ENCODE measurements at regions not wholly inside any gene's neighbourhood (a gene's known extent, or its start where the extent isn't known, plus 50 kb on each side); places are given as distances from the start of the nearest gene placed in this dataset.

- Mint-ChIP-seq H3K4me1 (no peaks in the 10 kb centered on the region), H3K27ac (no peak overlapping the region), H3K27me3 (peaks cover 79% of the 10 kb centered on the region), H3K4me3 (no peak overlapping the region), H3K36me3 (ENCODE audit: low read depth) (peaks cover 2% of the 10 kb centered on the region)
- ATAC-seq (no peak), DNase-seq (no peak)
- no peaks in the 10 kb centered on the region for H3K9me3 ChIP-seq (ENCODE audit: control insufficient read depth, low read length, poor library complexity, severe bottlenecking)
These were observed 54.4 kb upstream of the CPHXL start for GRCh38 chr16:75780669-75781068.

DNA sequence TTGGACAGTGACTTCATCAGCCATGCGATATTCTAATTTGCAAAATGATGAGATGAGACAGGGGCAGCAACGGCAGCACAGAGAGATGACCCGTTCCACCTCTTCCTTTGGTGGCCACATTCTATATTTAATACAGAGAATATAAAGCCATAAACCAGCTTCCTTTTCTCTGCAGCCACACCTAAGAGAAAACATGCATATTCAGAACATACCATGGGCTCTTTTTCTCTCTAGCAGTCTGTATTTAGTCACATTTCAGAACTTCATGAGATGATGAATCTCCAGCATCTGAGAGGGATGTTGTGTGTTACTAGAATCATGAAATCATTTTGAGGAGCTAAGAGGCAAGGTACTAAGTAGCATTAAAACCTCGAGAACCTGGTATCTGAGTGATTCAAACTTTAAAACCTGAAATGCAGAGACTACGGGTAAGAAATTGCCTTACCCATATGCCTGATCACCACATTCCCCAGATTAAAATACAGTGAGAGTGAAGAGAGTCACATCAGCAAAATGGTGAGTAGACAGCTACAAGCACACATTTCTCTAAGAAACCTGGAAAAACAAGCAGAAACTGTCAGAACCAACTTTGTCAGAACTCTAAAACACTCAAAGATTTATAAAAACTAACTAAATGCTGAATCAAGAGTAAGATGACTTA is 55.5 kb upstream of the CPHXL start:
- no peak overlapping the region for H3K4me3 Mint-ChIP-seq
- H3K4me1 Mint-ChIP-seq, result no peaks in the 10 kb centered on the region
- H3K36me3 Mint-ChIP-seq (ENCODE audit: low read depth), result peaks cover 2% of the 10 kb centered on the region
- DNase-seq (no peak), ATAC-seq (no peak)
- no peak overlapping the region for H3K27ac Mint-ChIP-seq
- no peaks in the 10 kb centered on the region for H3K9me3 ChIP-seq (ENCODE audit: control insufficient read depth, low read length, poor library complexity, severe bottlenecking)
- peaks cover 76% of the 10 kb centered on the region for H3K27me3 Mint-ChIP-seq

GRCh38 chr16:75787440-75787839 is 61.1 kb upstream of the CPHXL start:
- ATAC-seq (no peak), DNase-seq (no peak)
- Mint-ChIP-seq H3K4me1 (no peaks in the 10 kb centered on the region), H3K27me3 (peaks cover 60% of the 10 kb centered on the region), H3K4me3 (no peak overlapping the region), H3K27ac (no peak overlapping the region), H3K36me3 (ENCODE audit: low read depth) (peaks cover 2% of the 10 kb centered on the region)
- no peaks in the 10 kb centered on the region for H3K9me3 ChIP-seq (ENCODE audit: control insufficient read depth, low read length, poor library complexity, severe bottlenecking)

GRCh38 chr16:75789237-75789636 is 62.9 kb upstream of the CPHXL start:
- peak; percentile 67 for ATAC-seq
- no peaks in the 10 kb centered on the region for H3K9me3 ChIP-seq (ENCODE audit: control insufficient read depth, low read length, poor library complexity, severe bottlenecking)
- H3K27ac Mint-ChIP-seq, result no peak overlapping the region
- peaks cover 51% of the 10 kb centered on the region for H3K27me3 Mint-ChIP-seq
- no peaks in the 10 kb centered on the region for H3K36me3 Mint-ChIP-seq (ENCODE audit: low read depth)
- H3K4me1 Mint-ChIP-seq, result no peaks in the 10 kb centered on the region
- no peak for DNase-seq
- H3K4me3 Mint-ChIP-seq, result no peak overlapping the region

DNA sequence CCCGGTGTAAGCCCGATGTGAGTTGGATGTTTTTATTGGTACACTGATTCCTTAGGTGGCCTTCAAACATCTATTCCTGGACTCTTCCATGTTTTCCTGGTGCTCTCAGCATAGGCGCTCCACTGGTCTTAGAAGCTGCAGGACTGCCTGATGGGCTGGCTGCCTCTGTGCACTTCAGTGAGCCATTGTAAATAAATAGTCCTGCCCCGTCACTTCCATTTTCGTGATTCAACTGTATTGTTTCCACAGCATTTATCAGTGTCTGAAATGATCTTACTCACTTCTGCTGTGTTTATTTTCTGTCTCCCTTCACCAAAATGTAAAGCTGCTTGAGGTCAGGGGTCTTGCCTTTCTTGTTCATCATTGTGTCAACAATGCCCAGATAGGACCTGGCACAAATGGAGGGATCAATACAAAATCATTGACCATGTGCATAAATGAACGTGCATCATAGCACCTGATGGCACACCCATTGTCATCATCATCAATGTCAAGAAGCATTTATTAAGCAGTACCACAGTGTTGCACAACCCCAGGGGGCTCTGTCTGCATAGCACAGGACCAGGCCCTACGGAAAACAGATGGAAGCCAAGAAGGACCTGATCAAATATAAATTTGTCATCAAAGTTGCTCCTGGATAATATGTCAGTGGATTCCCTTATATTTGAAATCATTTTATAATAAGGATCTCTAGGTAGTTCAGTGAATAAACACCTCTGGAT is 66.6 kb upstream of the CPHXL start:
- no peak overlapping the region for H3K4me3 Mint-ChIP-seq
- no peaks in the 10 kb centered on the region for H3K9me3 ChIP-seq (ENCODE audit: control insufficient read depth, low read length, poor library complexity, severe bottlenecking)
- H3K36me3 Mint-ChIP-seq (ENCODE audit: low read depth), result no peaks in the 10 kb centered on the region
- peaks cover 29% of the 10 kb centered on the region for H3K27me3 Mint-ChIP-seq
- no peak overlapping the region for H3K27ac Mint-ChIP-seq
- DNase-seq, result no peak
- no peak for ATAC-seq
- no peaks in the 10 kb centered on the region for H3K4me1 Mint-ChIP-seq

DNA sequence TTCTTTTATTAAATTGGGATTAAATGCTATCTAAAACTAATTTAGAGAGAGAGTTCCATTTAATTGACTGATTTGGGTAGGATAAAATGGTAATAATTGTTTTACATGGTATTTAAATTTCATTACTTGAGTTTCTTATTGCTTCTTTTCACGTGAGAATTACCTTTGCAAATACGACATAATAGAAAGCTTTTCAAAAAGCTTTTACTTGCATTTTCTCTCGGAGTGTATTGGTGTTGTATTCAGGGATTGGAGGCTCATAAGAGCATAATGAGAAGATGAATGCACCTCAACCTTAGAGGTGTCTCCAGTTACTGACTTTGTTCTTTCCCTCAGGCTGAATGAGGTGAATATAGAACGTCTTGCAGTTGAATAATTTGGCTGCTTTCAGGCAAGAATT is 67.4 kb upstream of the CPHXL start:
- H3K9me3 ChIP-seq (ENCODE audit: control insufficient read depth, low read length, poor library complexity, severe bottlenecking), result no peaks in the 10 kb centered on the region
- DNase-seq (no peak), ATAC-seq (no peak)

DNA sequence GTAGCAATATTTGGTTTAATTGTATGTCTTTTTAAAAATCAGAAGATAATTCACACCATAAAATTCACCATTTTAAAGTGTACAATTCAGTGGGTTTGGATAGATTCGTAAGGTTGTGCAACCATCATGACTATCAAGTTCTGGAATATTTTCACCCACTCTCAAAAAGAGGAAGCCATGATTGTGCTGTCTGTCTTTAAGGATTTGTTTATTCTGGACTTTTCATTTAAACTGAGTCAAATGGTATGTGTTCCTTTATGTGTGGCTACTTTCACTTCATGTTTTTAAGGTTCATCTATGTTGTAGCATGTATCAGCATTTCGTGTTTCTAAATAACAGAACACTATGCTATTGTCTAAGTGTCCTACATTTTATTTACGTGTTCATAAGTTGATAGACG is 68.1 kb upstream of the CPHXL start:
- H3K9me3 ChIP-seq (ENCODE audit: control insufficient read depth, low read length, poor library complexity, severe bottlenecking), result no peaks in the 10 kb centered on the region
- no peaks in the 10 kb centered on the region for H3K36me3 Mint-ChIP-seq (ENCODE audit: low read depth)
- H3K4me3 Mint-ChIP-seq, result no peak overlapping the region
- DNase-seq, result no peak
- no peak for ATAC-seq
- peaks cover 29% of the 10 kb centered on the region for H3K27me3 Mint-ChIP-seq
- H3K4me1 Mint-ChIP-seq, result no peaks in the 10 kb centered on the region
- no peak overlapping the region for H3K27ac Mint-ChIP-seq

More for the DNA sequence above, 67.4 kb upstream of the CPHXL start:
- Mint-ChIP-seq H3K27ac (no peak overlapping the region), H3K27me3 (peaks cover 24% of the 10 kb centered on the region), H3K36me3 (ENCODE audit: low read depth) (no peaks in the 10 kb centered on the region), H3K4me1 (no peaks in the 10 kb centered on the region), H3K4me3 (no peak overlapping the region)

- H3K4me1 Mint-ChIP-seq, result no peaks in the 10 kb centered on the region
- DNase-seq (no peak), ATAC-seq (no peak)
- peaks cover 31% of the 10 kb centered on the region for H3K27me3 Mint-ChIP-seq
- H3K4me3 Mint-ChIP-seq, result no peak overlapping the region
- H3K27ac Mint-ChIP-seq, result no peak overlapping the region
- H3K9me3 ChIP-seq (ENCODE audit: control insufficient read depth, low read length, poor library complexity, severe bottlenecking), result no peaks in the 10 kb centered on the region
- peaks cover 2% of the 10 kb centered on the region for H3K36me3 Mint-ChIP-seq (ENCODE audit: low read depth)
These were observed 72.4 kb upstream of the CPHXL start for GRCh38 chr16:75798714-75799113.

DNA sequence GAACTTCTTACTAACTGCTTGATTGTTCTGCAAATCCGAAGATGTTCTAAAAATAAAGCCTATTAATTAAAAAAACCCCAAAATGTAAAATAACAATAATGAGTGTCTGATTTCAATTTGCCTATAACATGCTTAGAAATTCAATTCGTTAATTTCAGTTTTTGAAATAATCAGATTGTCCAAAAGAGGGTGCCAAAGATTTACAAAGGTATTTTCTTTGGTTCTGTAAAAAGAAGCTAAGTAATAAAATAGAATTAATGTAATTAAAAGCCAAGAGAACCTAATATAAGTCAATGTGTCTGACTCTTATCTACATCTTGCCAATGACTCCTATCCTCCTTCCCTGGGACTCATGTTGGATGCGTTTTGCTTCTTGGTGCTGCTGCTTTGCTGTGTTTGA is 75.0 kb upstream of the CPHXL start:
- H3K4me1 Mint-ChIP-seq, result no peaks in the 10 kb centered on the region
- peaks cover 49% of the 10 kb centered on the region for H3K27me3 Mint-ChIP-seq

GRCh38 chr16:75803753-75804152 is 77.5 kb upstream of the CPHXL start:
- H3K27me3 Mint-ChIP-seq, result peaks cover 57% of the 10 kb centered on the region
- ATAC-seq, result no peak
- no peak overlapping the region for H3K4me3 Mint-ChIP-seq
- no peaks in the 10 kb centered on the region for H3K4me1 Mint-ChIP-seq
- H3K9me3 ChIP-seq (ENCODE audit: control insufficient read depth, low read length, poor library complexity, severe bottlenecking), result no peaks in the 10 kb centered on the region
- DNase-seq, result no peak
- no peak overlapping the region for H3K27ac Mint-ChIP-seq
- peaks cover 2% of the 10 kb centered on the region for H3K36me3 Mint-ChIP-seq (ENCODE audit: low read depth)

More for the DNA sequence above, 75.0 kb upstream of the CPHXL start:
- Mint-ChIP-seq H3K27ac (no peak overlapping the region), H3K4me3 (no peak overlapping the region), H3K36me3 (ENCODE audit: low read depth) (peaks cover 2% of the 10 kb centered on the region)
- H3K9me3 ChIP-seq (ENCODE audit: control insufficient read depth, low read length, poor library complexity, severe bottlenecking), result no peaks in the 10 kb centered on the region
- DNase-seq (no peak), ATAC-seq (no peak)

- Mint-ChIP-seq H3K27ac (no peak overlapping the region), H3K4me3 (no peak overlapping the region), H3K4me1 (no peaks in the 10 kb centered on the region), H3K36me3 (ENCODE audit: low read depth) (peaks cover 2% of the 10 kb centered on the region), H3K27me3 (peaks cover 57% of the 10 kb centered on the region)
- no peak for ATAC-seq
- DNase-seq, result no peak
- H3K9me3 ChIP-seq (ENCODE audit: control insufficient read depth, low read length, poor library complexity, severe bottlenecking), result no peaks in the 10 kb centered on the region
These were observed 78.1 kb upstream of the CPHXL start for GRCh38 chr16:75804368-75804767.

- peaks cover under 1% of the 10 kb centered on the region for H3K36me3 Mint-ChIP-seq (ENCODE audit: low read depth)
- no peak overlapping the region for H3K4me3 Mint-ChIP-seq
- DNase-seq (no peak), ATAC-seq (no peak)
- no peak overlapping the region for H3K27ac Mint-ChIP-seq
- H3K4me1 Mint-ChIP-seq, result no peaks in the 10 kb centered on the region
- H3K27me3 Mint-ChIP-seq, result peaks cover 57% of the 10 kb centered on the region
- no peaks in the 10 kb centered on the region for H3K9me3 ChIP-seq (ENCODE audit: control insufficient read depth, low read length, poor library complexity, severe bottlenecking)
These were observed 79.7 kb upstream of the CPHXL start for GRCh38 chr16:75805946-75806345.

DNA sequence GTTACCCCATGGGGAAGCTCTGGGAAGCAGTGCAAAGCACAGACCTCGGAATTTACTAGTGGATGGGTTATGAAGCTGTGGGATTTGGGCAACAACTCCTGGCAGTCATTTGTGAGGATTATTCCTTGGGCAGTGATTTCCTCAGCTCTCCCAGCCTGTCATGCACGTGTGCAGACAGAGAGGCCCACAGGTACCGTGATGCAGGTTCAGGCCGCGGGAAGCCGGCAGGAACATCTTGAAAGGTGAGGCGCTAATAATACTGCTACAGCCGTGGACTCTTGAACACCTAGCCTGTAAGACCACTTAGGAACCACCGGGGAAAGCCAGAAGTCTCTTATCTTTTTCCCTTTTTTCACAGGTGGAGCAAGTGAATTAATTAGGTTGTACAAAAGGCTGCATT is 80.2 kb upstream of the CPHXL start:
- Mint-ChIP-seq H3K4me1 (no peaks in the 10 kb centered on the region), H3K36me3 (ENCODE audit: low read depth) (no peaks in the 10 kb centered on the region), H3K4me3 (no peak overlapping the region), H3K27ac (no peak overlapping the region), H3K27me3 (peaks cover 58% of the 10 kb centered on the region)
- DNase-seq, result no peak
- no peak for ATAC-seq
- H3K9me3 ChIP-seq (ENCODE audit: control insufficient read depth, low read length, poor library complexity, severe bottlenecking), result no peaks in the 10 kb centered on the region

DNA sequence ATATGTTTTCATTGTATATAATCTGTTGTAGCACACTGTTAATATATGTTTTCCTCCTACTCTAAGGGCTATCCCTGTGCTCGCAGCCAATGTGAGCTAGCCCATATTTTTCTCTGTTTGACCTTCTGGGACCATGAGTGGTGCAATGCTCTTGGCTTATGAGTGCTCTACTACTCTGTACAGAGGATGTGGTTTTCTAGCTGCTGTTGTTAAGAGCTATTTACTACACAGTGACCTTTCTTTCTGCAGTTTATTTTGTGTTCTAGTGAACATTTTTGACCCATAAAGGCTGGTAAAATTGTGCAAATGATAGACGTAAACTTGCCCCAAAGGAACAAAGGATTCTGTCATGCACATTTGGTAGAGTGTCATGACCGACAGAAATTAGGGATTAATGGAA is 84.1 kb upstream of the CPHXL start:
- peaks cover 3% of the 10 kb centered on the region for H3K36me3 Mint-ChIP-seq (ENCODE audit: low read depth)
- H3K4me3 Mint-ChIP-seq, result no peak overlapping the region
- H3K9me3 ChIP-seq (ENCODE audit: control insufficient read depth, low read length, poor library complexity, severe bottlenecking), result no peaks in the 10 kb centered on the region
- no peak overlapping the region for H3K27ac Mint-ChIP-seq
- peaks cover 68% of the 10 kb centered on the region for H3K27me3 Mint-ChIP-seq
- no peaks in the 10 kb centered on the region for H3K4me1 Mint-ChIP-seq
- ATAC-seq (no peak), DNase-seq (no peak)

Data from T-helper 17 cell (primary cell).